ENCODE measurements at regions not wholly inside any gene's neighbourhood (a gene's known extent, or its start where the extent isn't known, plus 50 kb on each side); places are given as distances from the start of the nearest gene placed in this dataset.

- no peak for TF ChIP-seq CTCF (IDR thresholded peaks at IDR 0.05; ENCODE audit: low read depth, low read length, missing control alignments)
- Histone ChIP-seq H3K4me3 (ENCODE audit: low read depth, low read length) (no peak overlapping the region), H3K27me3 (replicated peaks) (no peaks in the 10 kb centered on the region), H3K27ac (no peak overlapping the region), H3K36me3 (replicated peaks) (no peaks in the 10 kb centered on the region)
- in situ Hi-C loops (cut with HindIII; ENCODE audit: low pct_ligation_motif_present, low sequenced_read_pairs), result no loop called here
- no peak for DNase-seq
Measured at GRCh38 chr17:5809056-5809455, 224.7 kb upstream of the NLRP1 start.

GRCh38 chr17:5809580-5810188 is 225.4 kb upstream of the NLRP1 start:
- no peak overlapping the region for H3K27ac ChIP-seq
- no peaks in the 10 kb centered on the region for H3K36me3 ChIP-seq (replicated peaks)
- in situ Hi-C loops (cut with HindIII; ENCODE audit: low pct_ligation_motif_present, low sequenced_read_pairs), result no loop called here
- no peak overlapping the region for H3K4me3 ChIP-seq (ENCODE audit: low read depth, low read length)
- no peak for DNase-seq
- no peaks in the 10 kb centered on the region for H3K27me3 ChIP-seq (replicated peaks)
- no peak for TF ChIP-seq CTCF (IDR thresholded peaks at IDR 0.05; ENCODE audit: low read depth, low read length, missing control alignments)

- DNase-seq, result no peak
- Histone ChIP-seq H3K27me3 (replicated peaks) (no peaks in the 10 kb centered on the region), H3K27ac (no peak overlapping the region), H3K4me3 (ENCODE audit: low read depth, low read length) (no peak overlapping the region), H3K36me3 (replicated peaks) (no peaks in the 10 kb centered on the region)
- in situ Hi-C loops (cut with HindIII; ENCODE audit: low pct_ligation_motif_present, low sequenced_read_pairs), result no loop called here
- no peak for TF ChIP-seq CTCF (IDR thresholded peaks at IDR 0.05; ENCODE audit: low read depth, low read length, missing control alignments)
Measured at GRCh38 chr17:5812590-5812989, 228.3 kb upstream of the NLRP1 start.

- no peak for TF ChIP-seq CTCF (IDR thresholded peaks at IDR 0.05; ENCODE audit: low read depth, low read length, missing control alignments)
- DNase-seq, result no peak
- in situ Hi-C loops (cut with HindIII; ENCODE audit: low pct_ligation_motif_present, low sequenced_read_pairs), result no loop called here
- Histone ChIP-seq H3K36me3 (replicated peaks) (no peaks in the 10 kb centered on the region), H3K27me3 (replicated peaks) (no peaks in the 10 kb centered on the region), H3K27ac (no peak overlapping the region), H3K4me3 (ENCODE audit: low read depth, low read length) (no peak overlapping the region)
Measured at GRCh38 chr17:5813357-5813756, 229.0 kb upstream of the NLRP1 start.

- Histone ChIP-seq H3K4me3 (ENCODE audit: low read depth, low read length) (no peak overlapping the region), H3K27ac (no peak overlapping the region), H3K36me3 (replicated peaks) (no peaks in the 10 kb centered on the region), H3K27me3 (replicated peaks) (no peaks in the 10 kb centered on the region)
- no peak for TF ChIP-seq CTCF (IDR thresholded peaks at IDR 0.05; ENCODE audit: low read depth, low read length, missing control alignments)
- no peak for DNase-seq
- in situ Hi-C loops (cut with HindIII; ENCODE audit: low pct_ligation_motif_present, low sequenced_read_pairs), result no loop called here
Measured at GRCh38 chr17:5815396-5815795, 231.1 kb upstream of the NLRP1 start.

GRCh38 chr17:5816491-5817070 is 232.3 kb upstream of the NLRP1 start:
- TF ChIP-seq CTCF (IDR thresholded peaks at IDR 0.05; ENCODE audit: low read depth, low read length, missing control alignments), result no peak

More at GRCh38 chr17:5816491-5817070, 232.3 kb upstream of the NLRP1 start:
- H3K27me3 ChIP-seq (replicated peaks), result no peaks in the 10 kb centered on the region
- no peaks in the 10 kb centered on the region for H3K36me3 ChIP-seq (replicated peaks)
- no peak overlapping the region for H3K4me3 ChIP-seq (ENCODE audit: low read depth, low read length)
- H3K27ac ChIP-seq, result no peak overlapping the region
- in situ Hi-C loops (cut with HindIII; ENCODE audit: low pct_ligation_motif_present, low sequenced_read_pairs), result no loop called here
- no peak for DNase-seq
